A549 (cell line): ENCODE measurements at regions not wholly inside any gene's neighbourhood (a gene's known extent, or its start where the extent isn't known, plus 50 kb on each side); places are given as distances from the start of the nearest gene placed in this dataset.

Source experiments
- CBX8 ChIP-seq: fragments of 200-600 bp; sonication (generic); IDR thresholded peaks from 2 replicates; pipeline ENCODE4 v1.6.1; 2016
- CTCF ChIP-seq: fragments of >200 bp; sonication (Bioruptor Twin); formaldehyde crosslinking; IDR thresholded peaks from 3 replicates; pipeline ENCODE4 v1.5.1; 2016
- ELK1 ChIP-seq: fragments of 150-350 bp; IDR thresholded peaks from 2 replicates; pipeline ENCODE4 v1.6.1; 2014; ENCODE audit warnings: low read depth, mild to moderate bottlenecking, low read length
- FOSL2 ChIP-seq, 2 experiments: fragments of 450-650 bp in 1 of 2; fragments of >200 bp in 1 of 2; sonication (Bioruptor Twin) in 1 of 2; formaldehyde crosslinking; IDR thresholded peaks; 2 replicates each; pipeline versions ENCODE4 v1.5.0 to v1.6.1; 2016 to 2020; ENCODE audit warnings: mild to moderate bottlenecking in 1 of 2, moderate library complexity in 1 of 2
- HOXB13 ChIP-seq: fragments of 250-450 bp; sonication (Bioruptor Pico); IDR thresholded peaks from 2 replicates; pipeline ENCODE4 v1.5.0; 2020; ENCODE audit warnings: low read depth, mild to moderate bottlenecking, moderate library complexity
- MYC ChIP-seq: IDR thresholded peaks from 2 replicates; pipeline ENCODE4 v1.6.1; 2012; ENCODE audit warnings: mild to moderate bottlenecking, inconsistent platforms, low read length, improper control_type of control experiment, borderline replicate concordance
- POLR2A ChIP-seq: IDR thresholded peaks from 2 replicates; pipeline ENCODE4 v1.6.1; 2012; ENCODE audit warnings: mild to moderate bottlenecking, low read length
- USF2 ChIP-seq: fragments of 450-650 bp; IDR thresholded peaks from 2 replicates; pipeline ENCODE4 v1.6.1; 2014; ENCODE audit warnings: antibody characterized with exemption
- ZSCAN20 ChIP-seq: fragments of 250-450 bp; sonication (Bioruptor Pico); IDR thresholded peaks from 2 replicates; pipeline ENCODE4 v1.8.0; 2022; ENCODE audit warnings: mild to moderate bottlenecking, moderate library complexity

- no peak for TF ChIP-seq CTCF
- no peak for TF ChIP-seq ELK1
- TF ChIP-seq CBX8 = no peak
- no peak for TF ChIP-seq HOXB13
- TF ChIP-seq ZSCAN20 (CRISPR knock-in tag) = no peak
- TF ChIP-seq MYC = no peak
- TF ChIP-seq USF2 = no peak
- TF ChIP-seq POLR2A = no peak
- TF ChIP-seq FOSL2 (IDR thresholded peaks at IDR 0.05) = no peak
- TF ChIP-seq FOSL2 (CRISPR knock-in tag; IDR thresholded peaks at IDR 0.05) = no peak
Measured at GRCh38 chr4:43458293-43458692, 565.8 kb downstream of the GRXCR1 start.
